GM21786 (cell line): ENCODE measurements at regions not wholly inside any gene's neighbourhood (a gene's known extent, or its start where the extent isn't known, plus 50 kb on each side); places are given as distances from the start of the nearest gene placed in this dataset.
"Not testable (repeated sequence)": the region's sequence is repeated elsewhere in the genome, so short reads cannot be mapped to it uniquely, and the experiment has no call there.

Experiments
- ATAC-seq: cut with Tn5 transposase; IDR thresholded peaks from one replicate; pipeline ENCODE4 v1.9.1; 2021; ENCODE audit not compliant: unreplicated experiment

GRCh38 chr6:125585470-125585869, 164.0 kb upstream of the HEY2 start:
- no peak for ATAC-seq

- no peak for ATAC-seq
Measured at GRCh38 chr6:125586074-125586473, 163.4 kb upstream of the HEY2 start.

GRCh38 chr6:125586605-125587004, 162.8 kb upstream of the HEY2 start:
- no peak for ATAC-seq

GRCh38 chr6:125587666-125588632, 161.5 kb upstream of the HEY2 start:
- no peak for ATAC-seq

GRCh38 chr6:125591796-125592195, 157.6 kb upstream of the HEY2 start:
- ATAC-seq: not testable (repeated sequence)

GRCh38 chr6:125593746-125594145, 155.7 kb upstream of the HEY2 start:
- no peak for ATAC-seq

- no peak for ATAC-seq
Measured at GRCh38 chr6:125596020-125596419, 153.4 kb upstream of the HEY2 start.

GRCh38 chr6:125597411-125598253, 151.8 kb upstream of the HEY2 start:
- peak; percentile 84 for ATAC-seq

GRCh38 chr6:125598422-125598821, 151.0 kb upstream of the HEY2 start:
- no peak for ATAC-seq

GRCh38 chr6:125604257-125604656, 145.2 kb upstream of the HEY2 start:
- no peak for ATAC-seq

GRCh38 chr6:125611573-125612344, 137.7 kb upstream of the HEY2 start:
- no peak for ATAC-seq

GRCh38 chr6:125612345-125612846, 137.0 kb upstream of the HEY2 start:
- no peak for ATAC-seq

GRCh38 chr6:125618629-125619028, 130.8 kb upstream of the HEY2 start:
- no peak for ATAC-seq

- no peak for ATAC-seq
Measured at GRCh38 chr6:125623085-125623484, 126.3 kb upstream of the HEY2 start.

GRCh38 chr6:125631165-125631564, 118.3 kb upstream of the HEY2 start:
- no peak for ATAC-seq

GRCh38 chr6:125636011-125636410, 113.4 kb upstream of the HEY2 start:
- ATAC-seq: not testable (repeated sequence)

GRCh38 chr6:125636671-125637070, 112.8 kb upstream of the HEY2 start:
- no peak for ATAC-seq

- ATAC-seq: peak; percentile 52
Measured at GRCh38 chr6:125637207-125637606, 112.2 kb upstream of the HEY2 start.

- no peak for ATAC-seq
Measured at GRCh38 chr6:125639466-125640020, 109.9 kb upstream of the HEY2 start.

GRCh38 chr6:125640441-125641150, 108.8 kb upstream of the HEY2 start:
- ATAC-seq: no peak
